ENCODE measurements at regions not wholly inside any gene's neighbourhood (a gene's known extent, or its start where the extent isn't known, plus 50 kb on each side); places are given as distances from the start of the nearest gene placed in this dataset.

DNA sequence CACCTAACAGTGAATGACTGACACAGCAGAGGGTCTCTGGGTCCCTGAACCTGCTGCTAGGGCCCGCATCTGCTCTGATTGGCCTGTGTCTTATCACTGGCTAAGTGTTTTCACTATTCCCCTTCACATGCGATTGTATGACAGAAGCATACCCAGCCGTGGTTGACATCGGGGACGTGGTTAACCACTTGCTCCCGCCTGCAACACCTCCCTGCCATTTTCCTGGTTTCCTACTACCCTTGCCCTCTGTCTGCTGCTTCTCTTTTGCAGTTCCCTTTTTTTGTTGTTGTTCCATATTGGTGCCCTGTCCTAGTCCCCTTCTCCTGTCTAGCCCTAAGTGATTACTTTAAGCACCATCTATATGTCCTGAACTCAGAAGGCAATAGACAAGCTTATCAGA, 177.0 kb downstream of the RGS9 start:
- H3K27ac ChIP-seq (ENCODE audit: poor library complexity, severe bottlenecking), result no peak overlapping the region
- no peaks in the 10 kb centered on the region for H3K9me3 ChIP-seq (ENCODE audit: severe bottlenecking)
- no peaks in the 10 kb centered on the region for H3K4me1 ChIP-seq (ENCODE audit: insufficient read depth, poor library complexity, severe bottlenecking)
- TF ChIP-seq, protein P1, sequence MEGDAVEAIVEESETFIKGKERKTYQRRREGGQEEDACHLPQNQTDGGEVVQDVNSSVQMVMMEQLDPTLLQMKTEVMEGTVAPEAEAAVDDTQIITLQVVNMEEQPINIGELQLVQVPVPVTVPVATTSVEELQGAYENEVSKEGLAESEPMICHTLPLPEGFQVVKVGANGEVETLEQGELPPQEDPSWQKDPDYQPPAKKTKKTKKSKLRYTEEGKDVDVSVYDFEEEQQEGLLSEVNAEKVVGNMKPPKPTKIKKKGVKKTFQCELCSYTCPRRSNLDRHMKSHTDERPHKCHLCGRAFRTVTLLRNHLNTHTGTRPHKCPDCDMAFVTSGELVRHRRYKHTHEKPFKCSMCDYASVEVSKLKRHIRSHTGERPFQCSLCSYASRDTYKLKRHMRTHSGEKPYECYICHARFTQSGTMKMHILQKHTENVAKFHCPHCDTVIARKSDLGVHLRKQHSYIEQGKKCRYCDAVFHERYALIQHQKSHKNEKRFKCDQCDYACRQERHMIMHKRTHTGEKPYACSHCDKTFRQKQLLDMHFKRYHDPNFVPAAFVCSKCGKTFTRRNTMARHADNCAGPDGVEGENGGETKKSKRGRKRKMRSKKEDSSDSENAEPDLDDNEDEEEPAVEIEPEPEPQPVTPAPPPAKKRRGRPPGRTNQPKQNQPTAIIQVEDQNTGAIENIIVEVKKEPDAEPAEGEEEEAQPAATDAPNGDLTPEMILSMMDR (IDR thresholded peaks at IDR 0.05; ENCODE audit: poor library complexity, severe bottlenecking), result no peak
- H3K27me3 ChIP-seq (ENCODE audit: insufficient read depth, poor library complexity, severe bottlenecking), result peaks cover 60% of the 10 kb centered on the region
- no peak overlapping the region for H3K4me3 ChIP-seq (ENCODE audit: severe bottlenecking)
- no peak for ATAC-seq (ENCODE audit: low read depth)
- H3K36me3 ChIP-seq (ENCODE audit: low read depth), result no peaks in the 10 kb centered on the region
- no peak for DNase-seq (ENCODE audit: low spot score)

DNA sequence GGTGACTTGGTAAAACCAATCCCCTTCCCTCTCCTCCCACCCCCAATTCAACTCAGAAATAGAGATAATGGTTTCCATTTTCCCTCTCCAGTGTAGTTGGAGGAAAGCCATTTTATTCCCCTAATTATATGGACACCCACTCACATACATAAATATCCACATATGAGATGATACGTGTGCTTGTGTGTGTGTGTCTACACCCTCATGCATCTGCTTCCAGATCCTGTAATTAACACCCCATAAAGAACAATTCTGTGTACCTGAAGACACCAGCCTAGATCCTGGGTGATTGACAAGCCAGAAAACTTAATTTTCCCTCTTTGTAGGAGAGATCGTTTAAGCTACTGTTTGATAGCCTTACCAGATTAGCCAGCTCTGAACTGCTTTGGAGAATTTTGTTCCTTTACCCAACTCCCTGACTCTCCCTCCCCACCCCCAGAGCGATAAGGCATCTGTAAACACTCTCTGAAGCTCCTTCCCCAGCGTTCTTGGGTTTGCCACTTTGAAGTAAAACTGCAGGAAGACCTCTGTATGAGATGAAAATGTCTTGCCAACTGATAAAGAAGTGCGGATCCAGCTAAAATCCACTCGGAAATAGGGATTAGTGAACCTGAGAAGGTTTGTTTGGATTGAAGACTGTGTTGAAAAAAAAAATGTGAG, 175.7 kb downstream of the RGS9 start:
- Histone ChIP-seq H3K4me3 (ENCODE audit: severe bottlenecking) (no peak overlapping the region), H3K27me3 (ENCODE audit: insufficient read depth, poor library complexity, severe bottlenecking) (peaks cover 57% of the 10 kb centered on the region), H3K36me3 (ENCODE audit: low read depth) (no peaks in the 10 kb centered on the region), H3K9me3 (ENCODE audit: severe bottlenecking) (no peaks in the 10 kb centered on the region), H3K4me1 (ENCODE audit: insufficient read depth, poor library complexity, severe bottlenecking) (no peaks in the 10 kb centered on the region), H3K27ac (ENCODE audit: poor library complexity, severe bottlenecking) (no peak overlapping the region)
- ATAC-seq (ENCODE audit: low read depth), result no peak
- DNase-seq (ENCODE audit: low spot score), result no peak
- TF ChIP-seq, protein P1 (IDR thresholded peaks at IDR 0.05; ENCODE audit: poor library complexity, severe bottlenecking), result no peak

DNA sequence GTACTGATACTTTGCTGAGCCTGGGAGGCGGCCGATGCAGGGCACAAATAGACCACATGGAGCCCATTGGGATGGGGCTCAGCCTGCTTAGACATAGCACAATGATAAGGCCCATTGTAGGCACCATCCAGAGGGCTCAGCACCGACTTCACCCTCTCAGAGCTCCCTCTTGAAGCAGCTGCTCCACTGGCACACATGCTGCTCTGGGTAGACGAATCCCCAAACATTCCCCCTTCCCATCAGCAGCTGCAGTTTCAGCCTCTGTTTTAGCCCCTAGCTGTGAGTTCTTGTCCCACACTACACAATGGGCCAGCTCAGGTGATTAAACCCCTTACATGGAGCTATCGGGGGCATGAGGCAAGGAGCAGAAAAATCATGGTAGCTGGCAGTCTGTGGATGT, 174.1 kb downstream of the RGS9 start:
- H3K9me3 ChIP-seq (ENCODE audit: severe bottlenecking), result no peaks in the 10 kb centered on the region
- no peak overlapping the region for H3K27ac ChIP-seq (ENCODE audit: poor library complexity, severe bottlenecking)
- peaks cover 46% of the 10 kb centered on the region for H3K27me3 ChIP-seq (ENCODE audit: insufficient read depth, poor library complexity, severe bottlenecking)
- H3K36me3 ChIP-seq (ENCODE audit: low read depth), result no peaks in the 10 kb centered on the region
- TF ChIP-seq, protein P1 (IDR thresholded peaks at IDR 0.05; ENCODE audit: poor library complexity, severe bottlenecking), result no peak
- ATAC-seq (ENCODE audit: low read depth) (no peak; the same call in 2 of the 3 replicates), DNase-seq (ENCODE audit: low spot score) (no peak)
- H3K4me1 ChIP-seq (ENCODE audit: insufficient read depth, poor library complexity, severe bottlenecking), result no peaks in the 10 kb centered on the region
- H3K4me3 ChIP-seq (ENCODE audit: severe bottlenecking), result no peak overlapping the region

DNA sequence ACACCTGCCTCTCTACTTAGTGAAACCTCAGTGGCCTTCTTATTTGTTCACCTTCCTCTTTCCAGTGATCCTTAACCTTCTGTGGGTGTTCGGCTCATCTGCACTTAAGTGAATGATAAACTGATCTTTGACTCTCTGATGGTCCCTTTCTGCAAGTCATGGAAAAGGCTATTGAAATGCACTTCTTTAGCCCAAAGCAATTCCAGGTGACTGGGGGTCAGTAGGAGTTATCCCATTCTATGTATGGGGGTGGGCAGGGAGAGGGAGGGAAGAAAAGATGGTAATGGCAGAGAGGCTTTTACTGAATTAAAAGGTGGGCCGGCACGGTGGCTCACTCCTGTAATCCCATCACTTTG, 170.8 kb downstream of the RGS9 start:
- no peaks in the 10 kb centered on the region for H3K36me3 ChIP-seq (ENCODE audit: low read depth)
- peaks cover 22% of the 10 kb centered on the region for H3K27me3 ChIP-seq (ENCODE audit: insufficient read depth, poor library complexity, severe bottlenecking)
- DNase-seq (ENCODE audit: low spot score) (no peak), ATAC-seq (ENCODE audit: low read depth) (no peak)
- H3K27ac ChIP-seq (ENCODE audit: poor library complexity, severe bottlenecking), result no peak overlapping the region
- no peak overlapping the region for H3K4me3 ChIP-seq (ENCODE audit: severe bottlenecking)
- TF ChIP-seq, protein P1 (IDR thresholded peaks at IDR 0.05; ENCODE audit: poor library complexity, severe bottlenecking), result no peak
- H3K4me1 ChIP-seq (ENCODE audit: insufficient read depth, poor library complexity, severe bottlenecking), result no peaks in the 10 kb centered on the region
- no peaks in the 10 kb centered on the region for H3K9me3 ChIP-seq (ENCODE audit: severe bottlenecking)

Measured in RWPE2 (cell line).